Thymus (tissue), 11 donors: ENCODE measurements at regions not wholly inside any gene's neighbourhood (a gene's known extent, or its start where the extent isn't known, plus 50 kb on each side); places are given as distances from the start of the nearest gene placed in this dataset.

Experiments
- DNase-seq, 9 donors: peaks; one replicate each; pipeline ENCODE4 v3.0.0-alpha.2; 2013; ENCODE audit warnings: low spot score in 9 of 9, low read depth in 6 of 9, missing footprints in 1 of 9
- H3K27ac ChIP-seq, 2 donors: one replicate each; pipeline ENCODE4 v1.5.1; 2013; ENCODE audit warnings: control low read depth in 1 of 2, low read depth in 1 of 2, low read length in 1 of 2, mild to moderate bottlenecking in 1 of 2, moderate library complexity in 1 of 2
- H3K27me3 ChIP-seq, 2 donors: one replicate each; pipeline ENCODE4 v1.5.1; 2013; ENCODE audit warnings: low read length in 1 of 2; ENCODE audit not compliant: control insufficient read depth in 2 of 2, insufficient read depth in 1 of 2
- H3K36me3 ChIP-seq, 2 donors: one replicate each; pipeline ENCODE4 v1.5.1; 2013; ENCODE audit warnings: low read length in 1 of 2, mild to moderate bottlenecking in 1 of 2, moderate library complexity in 1 of 2; ENCODE audit not compliant: control insufficient read depth in 2 of 2, insufficient read depth in 2 of 2
- H3K4me1 ChIP-seq, 2 donors: one replicate each; pipeline ENCODE4 v1.5.1; 2013; ENCODE audit warnings: low read length in 2 of 2; ENCODE audit not compliant: control insufficient read depth in 2 of 2, insufficient read depth in 2 of 2
- H3K4me3 ChIP-seq, 2 donors: one replicate each; pipeline ENCODE4 v1.5.1; 2013; ENCODE audit warnings: low read length in 2 of 2, control low read depth in 1 of 2, mild to moderate bottlenecking in 1 of 2
- H3K9me3 ChIP-seq, 2 donors: one replicate each; pipeline ENCODE4 v1.5.1; 2013; ENCODE audit warnings: low read length in 1 of 2, mild to moderate bottlenecking in 1 of 2; ENCODE audit not compliant: control insufficient read depth in 2 of 2, insufficient read depth in 1 of 2
- WGBS: extraction: QIAGEN DNeasy Blood & Tissue Kit; methylation state at CpG from one replicate; pipeline ENCODE4 v1.1.7; 2013; 5-methylcytosine and 5-hydroxymethylcytosine counted together
- donor health status: healthy.

DNA sequence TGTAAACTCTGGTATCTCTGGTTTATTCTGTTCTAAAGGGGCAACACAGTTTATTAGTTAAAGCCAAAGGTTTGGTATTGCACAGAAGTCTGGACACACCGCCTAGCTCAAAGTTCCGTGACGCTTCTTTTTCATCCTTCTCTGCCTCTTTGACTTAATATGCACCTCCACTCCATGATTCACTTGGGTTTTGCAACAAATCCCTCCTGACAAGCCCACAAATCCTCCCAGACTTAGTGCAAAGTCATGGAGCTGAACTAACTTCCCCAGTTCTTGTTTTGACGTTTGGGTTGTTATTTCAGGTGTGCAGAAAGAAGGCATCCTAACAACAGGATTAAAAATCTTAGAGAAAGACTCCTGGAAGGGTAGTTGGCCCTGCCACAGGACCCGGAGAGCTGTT lies 441.6 kb upstream of the DMAC1 start:
- DNase-seq: no peak
- no peaks in the 10 kb centered on the region for H3K4me1 ChIP-seq
- H3K36me3 ChIP-seq: no peaks in the 10 kb centered on the region
- no peaks in the 10 kb centered on the region for H3K9me3 ChIP-seq
- no peaks in the 10 kb centered on the region for H3K27me3 ChIP-seq
- H3K27ac ChIP-seq: no peak overlapping the region
- 72% methylated on average over 5 of the region's 5 CpGs for WGBS
- H3K4me3 ChIP-seq: no peak overlapping the region

DNA sequence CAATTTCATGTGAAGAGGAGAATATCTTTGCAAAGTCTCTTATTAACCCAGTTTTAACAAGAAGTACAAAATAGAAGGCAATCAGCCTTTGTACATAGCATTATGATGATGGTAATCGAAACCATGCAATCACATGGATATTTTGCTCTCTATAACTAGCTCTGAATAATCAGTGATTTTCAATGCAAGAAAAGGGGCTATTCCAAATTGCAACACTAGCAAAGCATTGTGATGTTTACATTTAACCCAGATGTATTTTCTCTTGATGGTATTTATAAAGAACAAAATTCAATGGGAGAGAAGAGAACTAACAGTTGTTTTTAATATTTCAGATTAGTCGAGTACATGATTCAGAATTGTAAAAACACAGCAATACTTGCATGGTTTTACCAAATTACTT lies 437.5 kb upstream of the DMAC1 start:
- no peak overlapping the region for H3K27ac ChIP-seq
- no peak for DNase-seq
- H3K36me3 ChIP-seq: no peaks in the 10 kb centered on the region
- no peak overlapping the region for H3K4me3 ChIP-seq
- H3K9me3 ChIP-seq: no peaks in the 10 kb centered on the region
- no peaks in the 10 kb centered on the region for H3K4me1 ChIP-seq
- over 99% methylated on average over 2 of the region's 2 CpGs for WGBS
- no peaks in the 10 kb centered on the region for H3K27me3 ChIP-seq

DNA sequence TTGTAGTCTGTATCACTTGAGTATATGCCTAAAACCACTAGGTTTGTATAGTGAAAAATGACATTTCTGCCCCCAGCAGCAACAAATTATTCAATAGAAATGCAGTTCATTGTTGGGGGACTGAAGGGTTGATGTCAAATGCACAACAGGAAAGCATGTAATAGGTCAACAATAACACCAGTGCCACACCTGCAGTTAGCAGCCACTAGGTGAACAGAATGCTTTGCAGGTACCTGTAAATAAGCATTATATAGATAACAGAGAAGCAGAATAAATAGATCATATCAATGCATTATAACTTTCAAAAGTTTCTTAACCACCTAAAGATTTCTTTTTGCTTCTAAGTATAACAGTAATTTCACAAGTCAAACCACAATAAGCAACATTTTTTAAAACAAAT lies 435.9 kb upstream of the DMAC1 start:
- Histone ChIP-seq H3K27me3 (no peaks in the 10 kb centered on the region), H3K36me3 (no peaks in the 10 kb centered on the region), H3K9me3 (no peaks in the 10 kb centered on the region), H3K27ac (no peak overlapping the region), H3K4me3 (no peak overlapping the region), H3K4me1 (no peaks in the 10 kb centered on the region)
- no peak for DNase-seq

DNA sequence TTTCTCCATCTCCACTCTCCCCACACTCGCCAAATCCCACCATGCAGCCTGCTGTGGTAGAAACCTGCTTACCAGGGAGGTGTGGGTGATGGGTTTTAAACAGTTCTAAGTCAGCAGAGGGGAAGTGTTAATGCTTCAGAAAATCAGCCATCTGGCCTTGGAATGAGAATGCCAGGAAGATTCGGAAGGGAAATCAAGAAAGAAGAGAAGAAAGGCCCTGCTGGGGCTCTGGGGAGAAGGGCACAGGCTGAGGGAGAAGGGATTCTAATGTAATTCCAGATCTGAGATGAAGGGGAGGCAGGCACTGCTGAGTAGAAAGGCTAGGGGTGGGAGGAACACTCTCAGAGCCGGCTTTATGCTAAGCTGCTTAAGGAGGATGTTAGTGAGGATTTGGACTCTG lies 434.7 kb upstream of the DMAC1 start:
- H3K27me3 ChIP-seq: no peaks in the 10 kb centered on the region
- no peak for DNase-seq
- WGBS: 93% methylated on average over 3 of the region's 3 CpGs
- H3K36me3 ChIP-seq: no peaks in the 10 kb centered on the region
- no peaks in the 10 kb centered on the region for H3K4me1 ChIP-seq
- H3K4me3 ChIP-seq: no peak overlapping the region
- no peaks in the 10 kb centered on the region for H3K9me3 ChIP-seq
- no peak overlapping the region for H3K27ac ChIP-seq

DNA sequence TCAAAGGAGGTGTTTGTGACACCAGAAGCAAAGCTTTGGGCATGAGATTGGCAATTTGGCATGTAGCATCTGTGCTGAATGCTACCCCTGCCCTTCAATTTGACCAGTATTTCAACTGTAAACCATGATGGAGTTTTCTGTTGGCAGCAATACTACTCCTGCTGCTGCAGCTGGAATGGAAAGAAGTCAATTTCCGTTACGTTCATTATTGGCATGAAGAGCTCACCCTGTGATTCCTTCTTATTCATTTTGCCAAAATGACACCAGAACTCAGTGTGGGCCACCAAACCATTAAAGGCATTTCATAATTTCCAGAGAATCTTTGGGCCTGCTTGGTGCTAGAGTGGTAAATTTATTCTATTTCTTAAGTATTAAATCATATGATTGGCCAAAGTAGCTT lies 433.1 kb upstream of the DMAC1 start:
- Histone ChIP-seq H3K27ac (no peak overlapping the region), H3K4me3 (no peak overlapping the region), H3K36me3 (no peaks in the 10 kb centered on the region), H3K4me1 (no peaks in the 10 kb centered on the region), H3K27me3 (no peaks in the 10 kb centered on the region), H3K9me3 (no peaks in the 10 kb centered on the region)
- DNase-seq: no peak
- WGBS: over 99% methylated on average over 2 of the region's 2 CpGs

DNA sequence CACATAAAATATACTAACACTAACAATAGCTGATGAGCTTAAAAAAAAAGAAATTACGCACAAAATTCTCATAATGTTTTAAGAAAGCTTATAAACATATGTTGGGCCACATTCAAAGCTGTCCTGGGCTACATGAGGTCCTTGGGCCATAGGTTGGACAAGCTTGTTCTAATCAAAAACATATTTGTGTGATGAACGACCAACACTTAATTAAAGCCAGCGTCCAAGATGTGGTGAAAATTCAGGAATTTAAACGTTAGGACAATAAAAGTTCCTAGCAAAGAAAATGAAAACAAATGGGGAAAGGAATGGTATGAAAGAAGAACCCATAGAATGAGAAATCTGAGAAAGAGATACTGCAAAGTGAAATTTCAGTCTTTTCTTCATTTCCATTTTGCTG lies 429.6 kb upstream of the DMAC1 start:
- Histone ChIP-seq H3K4me1 (no peaks in the 10 kb centered on the region), H3K27ac (no peak overlapping the region)

DNA sequence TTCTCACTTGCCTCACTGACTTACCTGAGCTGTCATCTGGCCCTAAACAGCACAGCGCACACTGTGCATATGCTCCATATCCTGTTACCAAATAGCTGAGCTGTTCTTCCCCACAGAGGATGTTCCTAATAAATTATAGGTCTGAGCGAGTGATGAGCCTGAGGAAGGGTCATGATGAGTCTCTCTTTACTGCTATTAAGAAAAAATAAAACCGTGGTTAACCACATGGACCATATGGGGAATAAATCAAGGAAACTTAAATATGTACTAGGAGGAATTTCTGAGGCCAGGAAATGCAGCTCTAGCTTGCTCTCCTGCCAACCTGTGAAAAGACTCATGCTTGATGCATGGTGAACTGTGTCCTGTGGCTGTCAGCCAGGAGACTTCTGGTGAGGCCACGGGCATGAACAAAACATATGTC lies 424.8 kb upstream of the DMAC1 start:
- 57% methylated on average over 4 of the region's 4 CpGs for WGBS

More for the DNA sequence above, 429.6 kb upstream of the DMAC1 start:
- 97% methylated on average over 4 of the region's 4 CpGs for WGBS
- DNase-seq: no peak
- no peaks in the 10 kb centered on the region for H3K36me3 ChIP-seq
- no peaks in the 10 kb centered on the region for H3K27me3 ChIP-seq
- H3K9me3 ChIP-seq: no peaks in the 10 kb centered on the region
- no peak overlapping the region for H3K4me3 ChIP-seq

DNA sequence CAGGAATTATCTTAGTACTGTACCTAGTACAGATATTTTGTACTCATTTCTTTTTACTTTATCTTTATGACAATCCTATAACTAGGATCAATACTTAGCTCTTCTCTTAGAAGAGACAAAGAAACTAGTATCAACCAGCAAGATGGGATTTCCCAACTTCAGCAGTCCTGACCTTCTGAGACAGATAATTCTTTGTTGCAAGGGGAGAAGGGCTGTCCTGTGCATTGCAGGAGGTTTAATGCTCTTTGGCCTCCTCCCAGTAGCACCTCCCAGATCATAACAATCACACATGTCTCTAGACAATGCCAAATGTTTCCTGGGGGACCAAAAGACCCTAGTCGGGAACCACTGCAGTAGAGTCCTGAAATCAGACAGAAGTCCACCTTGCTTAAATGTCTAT lies 424.3 kb upstream of the DMAC1 start:
- Histone ChIP-seq H3K36me3 (no peaks in the 10 kb centered on the region), H3K9me3 (no peaks in the 10 kb centered on the region), H3K4me1 (no peaks in the 10 kb centered on the region), H3K27me3 (no peaks in the 10 kb centered on the region), H3K4me3 (no peak overlapping the region), H3K27ac (no peak overlapping the region)
- DNase-seq: no peak
- 92% methylated on average over 1 of the region's 1 CpG for WGBS

More for the DNA sequence above, 424.8 kb upstream of the DMAC1 start:
- DNase-seq: no peak
- Histone ChIP-seq H3K27ac (no peak overlapping the region), H3K36me3 (no peaks in the 10 kb centered on the region), H3K4me3 (no peak overlapping the region), H3K4me1 (no peaks in the 10 kb centered on the region), H3K27me3 (no peaks in the 10 kb centered on the region), H3K9me3 (no peaks in the 10 kb centered on the region)

DNA sequence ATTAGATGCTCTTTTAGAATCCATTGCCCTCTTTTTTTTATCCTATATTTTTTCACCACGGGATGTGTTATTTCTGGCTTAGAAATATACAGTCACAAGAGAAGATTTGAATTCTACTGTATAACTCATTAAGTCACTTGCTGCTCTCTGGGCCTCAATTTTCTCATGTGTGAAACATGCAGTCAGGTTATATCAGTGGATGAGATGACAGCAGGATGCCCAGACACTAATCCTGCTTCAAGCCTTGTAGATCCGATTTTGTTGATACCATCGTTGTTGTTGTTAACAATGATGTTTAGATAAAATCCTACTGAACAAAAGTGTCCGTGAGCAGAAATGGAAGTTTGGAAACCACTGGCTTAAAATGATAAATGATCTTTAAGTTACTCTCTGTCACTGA lies 421.9 kb upstream of the DMAC1 start:
- no peak for DNase-seq
- 81% methylated on average over 4 of the region's 4 CpGs for WGBS
- H3K4me1 ChIP-seq: no peaks in the 10 kb centered on the region
- H3K36me3 ChIP-seq: no peaks in the 10 kb centered on the region
- no peaks in the 10 kb centered on the region for H3K9me3 ChIP-seq
- H3K27me3 ChIP-seq: no peaks in the 10 kb centered on the region
- no peak overlapping the region for H3K27ac ChIP-seq
- no peak overlapping the region for H3K4me3 ChIP-seq

DNA sequence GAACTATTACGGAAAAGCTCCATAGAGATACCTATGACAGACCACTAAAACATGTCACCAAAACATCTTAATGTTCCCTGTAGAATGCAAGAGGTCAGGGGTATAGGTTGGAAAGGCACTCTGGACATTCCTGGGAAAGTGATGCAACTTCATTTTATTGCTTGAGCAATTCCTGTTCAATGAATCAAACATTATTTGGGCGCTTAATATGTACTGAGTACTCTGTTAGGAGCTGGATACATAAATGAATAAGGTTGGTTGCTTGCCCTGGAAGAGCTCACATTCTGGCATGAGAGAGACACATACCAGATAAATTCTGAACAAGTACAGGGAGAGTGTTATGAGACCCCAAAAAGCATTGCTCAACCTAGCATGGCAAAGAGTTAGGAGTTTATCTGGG lies 408.9 kb upstream of the DMAC1 start:
- 96% methylated on average over 2 of the region's 2 CpGs for WGBS
- no peak overlapping the region for H3K27ac ChIP-seq
- no peaks in the 10 kb centered on the region for H3K4me1 ChIP-seq
- no peaks in the 10 kb centered on the region for H3K27me3 ChIP-seq
- no peaks in the 10 kb centered on the region for H3K9me3 ChIP-seq
- no peak overlapping the region for H3K4me3 ChIP-seq
- no peak for DNase-seq
- H3K36me3 ChIP-seq: no peaks in the 10 kb centered on the region
